H9 (cell line): ENCODE measurements at regions not wholly inside any gene's neighbourhood (a gene's known extent, or its start where the extent isn't known, plus 50 kb on each side); places are given as distances from the start of the nearest gene placed in this dataset.

ENCODE experiments used
- DNase-seq: peaks from one replicate; pipeline ENCODE4 v3.0.0-alpha.2; 2017
- H2AFZ ChIP-seq: one replicate; pipeline ENCODE4 v1.6.1; 2013; ENCODE audit warnings: mild to moderate bottlenecking, low read length, control low read depth, moderate library complexity
- H2AK5ac ChIP-seq: 2 replicates; pipeline ENCODE4 v1.6.1; 2013; ENCODE audit warnings: low read length, control low read depth, mixed read lengths; ENCODE audit not compliant: insufficient read length
- H2BK120ac ChIP-seq: one replicate; pipeline ENCODE4 v1.6.1; 2013; ENCODE audit warnings: low read depth, mild to moderate bottlenecking, low read length, control low read depth, inconsistent platforms; ENCODE audit not compliant: poor library complexity, severe bottlenecking
- H2BK12ac ChIP-seq: 2 replicates; pipeline ENCODE4 v1.6.1; 2013; ENCODE audit warnings: low read length, control low read depth, mixed read lengths, low read depth; ENCODE audit not compliant: insufficient read length
- H2BK15ac ChIP-seq: 2 replicates; pipeline ENCODE4 v1.6.1; 2013; ENCODE audit warnings: low read depth, low read length, control low read depth
- H2BK20ac ChIP-seq: one replicate; pipeline ENCODE4 v1.6.1; 2013; ENCODE audit warnings: low read depth, mild to moderate bottlenecking, low read length, control low read depth, inconsistent platforms; ENCODE audit not compliant: poor library complexity, severe bottlenecking
- H2BK5ac ChIP-seq: 2 replicates; pipeline ENCODE4 v1.6.1; 2013; ENCODE audit warnings: low read length, control low read depth, mixed read lengths; ENCODE audit not compliant: insufficient read length
- H3K14ac ChIP-seq: 2 replicates; pipeline ENCODE4 v1.6.1; 2013; ENCODE audit warnings: low read length, control low read depth; ENCODE audit not compliant: insufficient read depth
- H3K18ac ChIP-seq: 2 replicates; pipeline ENCODE4 v1.6.1; 2013; ENCODE audit warnings: low read depth, mild to moderate bottlenecking, mixed read lengths, low read length, control low read depth; ENCODE audit not compliant: insufficient read length
- H3K23ac ChIP-seq: 2 replicates; pipeline ENCODE4 v1.6.1; 2013; ENCODE audit warnings: low read length, control low read depth, mixed read lengths, low read depth; ENCODE audit not compliant: insufficient read length
- H3K23me2 ChIP-seq: 2 replicates; pipeline ENCODE4 v1.6.1; 2013; ENCODE audit warnings: low read depth, mild to moderate bottlenecking, mixed read lengths, low read length, control low read depth; ENCODE audit not compliant: insufficient read length, poor library complexity, severe bottlenecking
- H3K27ac ChIP-seq: 2 replicates; pipeline ENCODE4 v1.5.1; 2013; ENCODE audit warnings: low read length, control low read depth, mixed read lengths, low read depth; ENCODE audit not compliant: insufficient read length
- H3K27me3 ChIP-seq: 2 replicates; pipeline ENCODE4 v1.6.1; 2013; ENCODE audit warnings: low read length, control low read depth, inconsistent platforms; ENCODE audit not compliant: insufficient read depth
- H3K4ac ChIP-seq: 2 replicates; pipeline ENCODE4 v1.6.1; 2013; ENCODE audit warnings: low read depth, mild to moderate bottlenecking, control low read depth, inconsistent platforms, low read length, moderate library complexity
- H3K4me1 ChIP-seq: 2 replicates; pipeline ENCODE4 v1.6.1; 2013; ENCODE audit warnings: low read length, control low read depth, inconsistent platforms; ENCODE audit not compliant: insufficient read depth
- H3K4me2 ChIP-seq: 2 replicates; pipeline ENCODE4 v1.6.1; 2013; ENCODE audit warnings: low read length, control low read depth, mixed read lengths; ENCODE audit not compliant: insufficient read length, insufficient read depth
- H3K56ac ChIP-seq: 2 replicates; pipeline ENCODE4 v1.6.1; 2013; ENCODE audit warnings: low read depth, mild to moderate bottlenecking, mixed read lengths, low read length, control low read depth; ENCODE audit not compliant: insufficient read length
- H3K79me1 ChIP-seq: 2 replicates; pipeline ENCODE4 v1.6.1; 2013; ENCODE audit warnings: low read depth, mild to moderate bottlenecking, moderate library complexity, low read length, control low read depth, inconsistent platforms; ENCODE audit not compliant: insufficient read depth, poor library complexity, severe bottlenecking
- H3K79me2 ChIP-seq: 2 replicates; pipeline ENCODE4 v1.6.1; 2013; ENCODE audit warnings: low read length, control low read depth, inconsistent platforms; ENCODE audit not compliant: insufficient read depth
- H3K9ac ChIP-seq: 2 replicates; pipeline ENCODE4 v1.6.1; 2013; ENCODE audit warnings: low read length, control low read depth, mixed read lengths; ENCODE audit not compliant: insufficient read length; ENCODE audit errors: extremely low read depth
- H3K9me3 ChIP-seq: one replicate; pipeline ENCODE4 v1.6.1; 2013; ENCODE audit warnings: low read depth, low read length, inconsistent platforms; ENCODE audit not compliant: control insufficient read depth
- H3T11ph ChIP-seq: one replicate; pipeline ENCODE4 v1.6.1; 2013; ENCODE audit warnings: mild to moderate bottlenecking, low read length, control low read depth, inconsistent platforms
- H4K20me1 ChIP-seq: one replicate; pipeline ENCODE4 v1.6.1; 2013; ENCODE audit not compliant: control insufficient read depth, insufficient read length, insufficient read depth
- H4K5ac ChIP-seq: 2 replicates; pipeline ENCODE4 v1.6.1; 2013; ENCODE audit warnings: low read depth, mild to moderate bottlenecking, mixed read lengths, low read length, control low read depth; ENCODE audit not compliant: insufficient read length
- H4K8ac ChIP-seq: replicated peaks from 2 replicates; pipeline ENCODE4 v1.6.1; 2013; ENCODE audit warnings: low read length, control low read depth, mixed read lengths, low read depth; ENCODE audit not compliant: insufficient read length
- H4K91ac ChIP-seq: 2 replicates; pipeline ENCODE4 v1.6.1; 2013; ENCODE audit warnings: low read depth, mild to moderate bottlenecking, moderate library complexity, mixed read lengths, low read length, control low read depth; ENCODE audit not compliant: insufficient read length
- H3K27ac Mint-ChIP-seq, 3 experiments: 2 replicates in 2 of 3; 3 replicates in 1 of 3; pipeline ENCODE4 v1.8.0; 2020 to 2021; ENCODE audit warnings: mixed read lengths in 3 of 3, mild to moderate bottlenecking in 1 of 3, moderate library complexity in 1 of 3
- H3K27me3 Mint-ChIP-seq: 2 replicates; pipeline ENCODE4 v1.8.0; 2021; ENCODE audit warnings: low read depth, mild to moderate bottlenecking, moderate library complexity, mixed read lengths
- H3K36me3 Mint-ChIP-seq, 3 experiments: 2 replicates in 2 of 3; 3 replicates in 1 of 3; pipeline ENCODE4 v1.8.0; 2020 to 2021; ENCODE audit warnings: low read depth in 3 of 3, mixed read lengths in 3 of 3; ENCODE audit not compliant: insufficient read depth in 1 of 3
- H3K4me1 Mint-ChIP-seq, 2 experiments: 2 replicates each; pipeline ENCODE4 v1.8.0; 2020; ENCODE audit warnings: mixed read lengths in 2 of 2
- H3K4me3 Mint-ChIP-seq, 2 experiments: 2 replicates in 1 of 2; 3 replicates in 1 of 2; pipeline ENCODE4 v1.8.0; 2020 to 2021; ENCODE audit warnings: mild to moderate bottlenecking in 2 of 2, mixed read lengths in 2 of 2, moderate library complexity in 1 of 2
- H3K9me3 Mint-ChIP-seq, 2 experiments: 2 replicates in 1 of 2; 3 replicates in 1 of 2; pipeline ENCODE4 v1.8.0; 2020; ENCODE audit warnings: mild to moderate bottlenecking in 2 of 2, mixed read lengths in 2 of 2, moderate library complexity in 1 of 2
- WGBS: extraction: QIAGEN DNeasy Blood & Tissue Kit; methylation state at CpG from one replicate; pipeline ENCODE4 v1.1.7; 2013; ENCODE audit warnings: missing lambda C conversion rate, low lambda C conversion rate, mixed read lengths; ENCODE audit not compliant: insufficient read length; ENCODE audit errors: extremely low coverage; 5-methylcytosine and 5-hydroxymethylcytosine counted together
- TF ChIP-seq, protein P1 (sequence below): fragments of 200-600 bp; sonication (generic); conservative IDR thresholded peaks from 3 replicates; pipeline ENCODE4 v1.8.0; 2021; ENCODE audit warnings: antibody characterized with exemption, mild to moderate bottlenecking

GRCh38 chr17:73724341-73724740, 80.1 kb upstream of the SDK2 start:
- Histone ChIP-seq H2AK5ac (no peak overlapping the region), H4K91ac (no peak overlapping the region), H2BK12ac (no peak overlapping the region), H3K4ac (no peak overlapping the region), H2BK20ac (no peak overlapping the region), H2BK15ac (no peak overlapping the region), H3K23me2 (no peaks in the 10 kb centered on the region), H3K4me1 (no peaks in the 10 kb centered on the region), H2BK120ac (no peak overlapping the region), H3K79me2 (no peaks in the 10 kb centered on the region), H3K18ac (no peak overlapping the region), H3K56ac (no peak overlapping the region), H3K9ac (no peak overlapping the region), H3K79me1 (no peaks in the 10 kb centered on the region), H3K27ac (no peak overlapping the region), H3K9me3 (no peaks in the 10 kb centered on the region), H3K14ac (no peak overlapping the region), H3T11ph (no peak overlapping the region), H4K5ac (no peak overlapping the region), H3K27me3 (no peaks in the 10 kb centered on the region), H3K23ac (no peak overlapping the region), H4K20me1 (no peaks in the 10 kb centered on the region), H4K8ac (no peak overlapping the region), H2BK5ac (no peak overlapping the region), H2AFZ (no peak overlapping the region), H3K4me2 (no peak overlapping the region)
- H3K9me3 Mint-ChIP-seq: peaks cover 0 to 3% of the 10 kb centered on the region in 2 experiments; a peak in 1 of 5 replicates
- DNase-seq: no peak
- H3K4me1 Mint-ChIP-seq: peaks cover 4 to 9% of the 10 kb centered on the region in 2 experiments
- peaks cover 27% of the 10 kb centered on the region for H3K27me3 Mint-ChIP-seq
- no peak overlapping the region for H3K4me3 Mint-ChIP-seq
- no peaks in the 10 kb centered on the region for H3K36me3 Mint-ChIP-seq
- no peak overlapping the region for H3K27ac Mint-ChIP-seq
- no CpG with 5 or more reads among the region's 5 CpGs for WGBS
- TF ChIP-seq, protein P1, sequence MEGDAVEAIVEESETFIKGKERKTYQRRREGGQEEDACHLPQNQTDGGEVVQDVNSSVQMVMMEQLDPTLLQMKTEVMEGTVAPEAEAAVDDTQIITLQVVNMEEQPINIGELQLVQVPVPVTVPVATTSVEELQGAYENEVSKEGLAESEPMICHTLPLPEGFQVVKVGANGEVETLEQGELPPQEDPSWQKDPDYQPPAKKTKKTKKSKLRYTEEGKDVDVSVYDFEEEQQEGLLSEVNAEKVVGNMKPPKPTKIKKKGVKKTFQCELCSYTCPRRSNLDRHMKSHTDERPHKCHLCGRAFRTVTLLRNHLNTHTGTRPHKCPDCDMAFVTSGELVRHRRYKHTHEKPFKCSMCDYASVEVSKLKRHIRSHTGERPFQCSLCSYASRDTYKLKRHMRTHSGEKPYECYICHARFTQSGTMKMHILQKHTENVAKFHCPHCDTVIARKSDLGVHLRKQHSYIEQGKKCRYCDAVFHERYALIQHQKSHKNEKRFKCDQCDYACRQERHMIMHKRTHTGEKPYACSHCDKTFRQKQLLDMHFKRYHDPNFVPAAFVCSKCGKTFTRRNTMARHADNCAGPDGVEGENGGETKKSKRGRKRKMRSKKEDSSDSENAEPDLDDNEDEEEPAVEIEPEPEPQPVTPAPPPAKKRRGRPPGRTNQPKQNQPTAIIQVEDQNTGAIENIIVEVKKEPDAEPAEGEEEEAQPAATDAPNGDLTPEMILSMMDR: no peak
